OCI-LY7 (cell line): ENCODE measurements at regions not wholly inside any gene's neighbourhood (a gene's known extent, or its start where the extent isn't known, plus 50 kb on each side); places are given as distances from the start of the nearest gene placed in this dataset.

Experiments
- BruUV-seq: library from RNA; stranded (reverse); fragments of 400-500 nt; replicated peaks from 2 replicates; lab custom pipeline; 2021; lab: Mats Ljungman, UMichigan
- CTCF ChIA-PET: fragments of 300-600 bp; sonication (Branson Sonifier 250); formaldehyde crosslinking; loops from one replicate; lab custom pipeline; 2022; ENCODE audit warnings: antibody characterized with exemption; ENCODE audit not compliant: unreplicated experiment; lab: Charles Lee
- POLR2A ChIA-PET: fragments of 300-600 bp; sonication (Branson Sonifier 250); formaldehyde crosslinking; loops from one replicate; lab custom pipeline; 2022; ENCODE audit warnings: antibody characterized with exemption; lab: Charles Lee
- DNase-seq: peaks from one replicate; pipeline ENCODE4 v3.0.0-alpha.2; 2015; ENCODE audit warnings: low spot score
- H2AFZ ChIP-seq: fragments of 200-600 bp; sonication (generic), shearing (Covaris generic); 2 replicates; pipeline ENCODE4 v1.6.1; 2014; ENCODE audit warnings: mild to moderate bottlenecking, antibody characterized with exemption, low read length, moderate library complexity
- H3K27ac ChIP-seq: fragments of 200-600 bp; sonication (generic); 2 replicates; pipeline ENCODE4 v1.5.1; 2014; ENCODE audit warnings: mixed run types, low read depth, mild to moderate bottlenecking, moderate library complexity, low read length, inconsistent platforms; ENCODE audit not compliant: poor library complexity, severe bottlenecking
- H3K36me3 ChIP-seq: fragments of 200-600 bp; sonication (generic); 2 replicates; pipeline ENCODE4 v1.6.1; 2014; ENCODE audit warnings: mild to moderate bottlenecking, antibody characterized with exemption, low read length, moderate library complexity, mixed read lengths; ENCODE audit not compliant: insufficient read depth
- H3K4me1 ChIP-seq: fragments of 200-600 bp; sonication (generic); 2 replicates; pipeline ENCODE4 v1.5.1; 2014; ENCODE audit warnings: mild to moderate bottlenecking, low read length; ENCODE audit not compliant: insufficient read depth, poor library complexity, severe bottlenecking
- H3K4me2 ChIP-seq: fragments of 200-600 bp; sonication (generic); 2 replicates; pipeline ENCODE4 v1.6.1; 2014; ENCODE audit warnings: mild to moderate bottlenecking, low read length
- H3K4me3 ChIP-seq: fragments of 200-600 bp; sonication (generic); 2 replicates; pipeline ENCODE4 v1.5.1; 2014; ENCODE audit warnings: mild to moderate bottlenecking, low read depth, low read length; ENCODE audit not compliant: poor library complexity, severe bottlenecking
- H3K79me2 ChIP-seq: fragments of 200-600 bp; sonication (generic); 2 replicates; pipeline ENCODE4 v1.6.1; 2016; ENCODE audit warnings: low read depth, mild to moderate bottlenecking, low read length, moderate library complexity, mixed read lengths; ENCODE audit not compliant: insufficient read depth
- H3K9me2 ChIP-seq: fragments of 200-600 bp; sonication (generic); 2 replicates; pipeline ENCODE4 v1.6.1; 2016; ENCODE audit warnings: mild to moderate bottlenecking, low read length, mixed read lengths; ENCODE audit not compliant: insufficient read depth
- H3K9me3 ChIP-seq: fragments of 200-600 bp; sonication (generic); 2 replicates; pipeline ENCODE4 v1.6.1; 2014; ENCODE audit warnings: mild to moderate bottlenecking, mixed run types, low read length, mixed read lengths
- H4K20me1 ChIP-seq: fragments of 200-600 bp; sonication (generic); 2 replicates; pipeline ENCODE4 v1.6.1; 2014; ENCODE audit warnings: mild to moderate bottlenecking, antibody characterized with exemption, low read length, moderate library complexity, mixed read lengths; ENCODE audit not compliant: insufficient read depth
- EZH2phosphoT487 ChIP-seq: fragments of 200-600 bp; sonication (generic); IDR thresholded peaks from 2 replicates; pipeline ENCODE4 v1.6.1; 2018; ENCODE audit warnings: low read depth, borderline replicate concordance, mild to moderate bottlenecking, mixed run types, antibody characterized with exemption, low read length, moderate library complexity, mixed read lengths
- intact Hi-C: fragments of 100-400 bp; cut with micrococcal nuclease; formaldehyde crosslinking; loops from one replicate; pipeline ENCODE4 v1.10.0; 2022; ENCODE audit not compliant: unreplicated experiment
- TF ChIP-seq, protein P1 (sequence below): fragments of 200-600 bp; sonication (generic); conservative IDR thresholded peaks from 2 replicates; pipeline ENCODE4 v1.5.1; 2014; ENCODE audit warnings: mild to moderate bottlenecking, antibody characterized with exemption, low read length, moderate library complexity, mixed read lengths

DNA sequence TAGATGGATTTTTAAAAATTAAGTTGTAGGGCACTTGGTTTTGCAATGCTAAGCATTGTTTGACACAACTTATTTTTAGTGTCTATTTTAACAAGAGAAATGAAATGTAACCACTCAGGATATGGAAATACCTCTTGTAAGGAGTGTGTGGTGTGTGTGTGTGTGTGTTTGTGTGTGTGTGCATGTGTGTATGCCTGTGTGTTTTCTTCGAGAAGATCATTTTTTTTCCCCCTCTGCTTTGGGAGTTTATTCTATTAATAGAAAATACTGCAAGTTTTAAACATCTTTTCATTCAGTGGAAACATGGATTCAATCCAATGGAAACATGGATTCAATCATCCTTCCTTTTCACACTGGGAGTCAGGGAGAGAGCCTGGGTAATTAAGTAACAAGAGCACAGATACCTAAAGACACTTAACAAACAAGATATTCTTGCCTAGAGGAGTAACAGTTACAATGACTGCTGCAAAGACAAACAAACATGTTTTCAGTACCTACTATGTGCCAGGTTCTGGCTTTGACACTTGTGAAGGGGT is 567.2 kb upstream of the TBL1XR1 start:
- DNase-seq: no peak
- ChIA-PET POLR2A (interaction anchor here (1.1 to 2.4 kb wide), 2 partner anchors 13 to 14 kb away, joined by 4 to 7 read pairs; no protein-coding TSS in a partner anchor), CTCF (no interaction called here)
- no peaks in the 10 kb centered on the region for H4K20me1 ChIP-seq
- no peaks in the 10 kb centered on the region for H3K36me3 ChIP-seq
- H3K4me1 ChIP-seq: no peaks in the 10 kb centered on the region
- no peak for TF ChIP-seq EZH2phosphoT487
- TF ChIP-seq, protein P1, sequence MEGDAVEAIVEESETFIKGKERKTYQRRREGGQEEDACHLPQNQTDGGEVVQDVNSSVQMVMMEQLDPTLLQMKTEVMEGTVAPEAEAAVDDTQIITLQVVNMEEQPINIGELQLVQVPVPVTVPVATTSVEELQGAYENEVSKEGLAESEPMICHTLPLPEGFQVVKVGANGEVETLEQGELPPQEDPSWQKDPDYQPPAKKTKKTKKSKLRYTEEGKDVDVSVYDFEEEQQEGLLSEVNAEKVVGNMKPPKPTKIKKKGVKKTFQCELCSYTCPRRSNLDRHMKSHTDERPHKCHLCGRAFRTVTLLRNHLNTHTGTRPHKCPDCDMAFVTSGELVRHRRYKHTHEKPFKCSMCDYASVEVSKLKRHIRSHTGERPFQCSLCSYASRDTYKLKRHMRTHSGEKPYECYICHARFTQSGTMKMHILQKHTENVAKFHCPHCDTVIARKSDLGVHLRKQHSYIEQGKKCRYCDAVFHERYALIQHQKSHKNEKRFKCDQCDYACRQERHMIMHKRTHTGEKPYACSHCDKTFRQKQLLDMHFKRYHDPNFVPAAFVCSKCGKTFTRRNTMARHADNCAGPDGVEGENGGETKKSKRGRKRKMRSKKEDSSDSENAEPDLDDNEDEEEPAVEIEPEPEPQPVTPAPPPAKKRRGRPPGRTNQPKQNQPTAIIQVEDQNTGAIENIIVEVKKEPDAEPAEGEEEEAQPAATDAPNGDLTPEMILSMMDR: no peak
- H3K9me2 ChIP-seq: no peaks in the 10 kb centered on the region
- no peak overlapping the region for H2AFZ ChIP-seq
- intact Hi-C loops: no loop called here
- H3K4me2 ChIP-seq: no peak overlapping the region
- H3K27ac ChIP-seq: no peak overlapping the region
- no peaks in the 10 kb centered on the region for H3K9me3 ChIP-seq
- no peak overlapping the region for H3K4me3 ChIP-seq
- no peaks in the 10 kb centered on the region for H3K79me2 ChIP-seq
- BruUV-seq: no TSS peak

DNA sequence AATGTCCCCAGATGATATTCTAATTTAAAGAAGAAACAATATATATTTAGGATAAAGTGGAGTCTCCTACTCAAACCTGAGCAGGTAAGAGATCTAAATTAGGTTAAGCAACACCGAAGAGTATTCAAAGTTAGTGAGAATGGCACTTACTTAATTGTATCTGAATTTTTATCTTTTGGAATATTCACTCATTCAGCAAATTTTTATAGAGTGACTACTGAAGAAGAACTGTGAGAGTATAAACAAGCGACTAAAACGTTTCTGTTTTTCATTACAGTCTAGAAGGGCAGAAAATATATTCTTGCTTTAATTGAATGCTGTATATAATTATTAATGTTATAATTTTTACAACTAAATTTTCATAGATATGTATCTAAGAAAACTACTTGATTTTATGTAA is 567.7 kb upstream of the TBL1XR1 start:
- no peak for DNase-seq
- H3K9me3 ChIP-seq: no peaks in the 10 kb centered on the region
- no peaks in the 10 kb centered on the region for H3K36me3 ChIP-seq
- intact Hi-C loops: no loop called here
- H4K20me1 ChIP-seq: no peaks in the 10 kb centered on the region
- POLR2A ChIA-PET: no interaction called here
- H3K27ac ChIP-seq: no peak overlapping the region
- H3K4me2 ChIP-seq: no peak overlapping the region
- H3K4me3 ChIP-seq: no peak overlapping the region
- TF ChIP-seq, protein P1: no peak
- TF ChIP-seq EZH2phosphoT487: no peak
- BruUV-seq: no TSS peak
- CTCF ChIA-PET: no interaction called here
- H3K4me1 ChIP-seq: no peaks in the 10 kb centered on the region
- no peak overlapping the region for H2AFZ ChIP-seq
- no peaks in the 10 kb centered on the region for H3K9me2 ChIP-seq
- no peaks in the 10 kb centered on the region for H3K79me2 ChIP-seq

DNA sequence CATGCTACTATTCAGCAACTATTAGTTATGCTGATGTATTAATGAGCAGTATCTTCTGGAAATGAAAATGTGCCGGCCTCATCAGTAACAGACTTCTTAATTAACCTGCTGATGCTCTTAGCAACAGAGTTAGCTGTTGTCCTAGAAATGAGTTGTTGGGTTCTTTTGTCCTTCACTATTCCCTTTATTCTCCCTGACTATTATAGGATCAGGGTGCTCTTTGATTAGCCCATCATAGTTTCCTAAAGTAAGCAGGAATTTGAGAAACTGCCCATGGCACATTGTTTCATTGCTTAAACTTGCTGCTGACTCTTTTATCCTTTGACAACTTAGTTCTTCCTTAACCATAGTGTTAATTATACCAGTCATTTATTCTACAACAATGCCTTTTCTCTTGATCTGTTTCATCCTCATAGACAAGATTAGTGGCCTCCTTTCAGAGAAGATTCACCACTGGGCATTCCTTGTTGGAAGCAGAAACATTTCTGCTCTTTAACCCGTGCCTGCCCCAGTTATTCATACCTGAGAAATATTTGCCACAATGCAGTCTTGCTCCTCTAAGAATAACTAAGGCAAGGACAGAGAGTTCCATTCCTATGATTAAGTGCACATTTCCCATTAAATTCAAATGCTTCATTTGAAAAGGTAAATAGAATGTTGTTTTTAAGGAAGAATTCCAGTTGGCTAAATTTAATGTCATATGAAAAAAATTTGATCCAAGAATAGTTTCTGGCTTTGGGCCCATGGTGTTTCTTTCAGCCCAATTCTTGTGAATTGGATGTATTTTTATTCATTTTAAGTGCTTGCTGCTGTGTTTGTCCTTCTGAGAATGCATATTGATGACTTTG is 573.3 kb upstream of the TBL1XR1 start:
- no peak overlapping the region for H3K4me3 ChIP-seq
- intact Hi-C loops: loop anchor here (10.0 kb wide), 2 partner anchors 396 to 726 kb away; no protein-coding TSS in a partner anchor
- POLR2A ChIA-PET: interaction anchor here (0.7 to 1.5 kb wide), 6 partner anchors 12 to 36 kb away, joined by 3 to 5 read pairs (median 3); no protein-coding TSS in a partner anchor
- H3K36me3 ChIP-seq: no peaks in the 10 kb centered on the region
- TF ChIP-seq EZH2phosphoT487: no peak
- TF ChIP-seq, protein P1: no peak
- no TSS peak for BruUV-seq
- DNase-seq: no peak
- H4K20me1 ChIP-seq: no peaks in the 10 kb centered on the region
- H3K9me2 ChIP-seq: no peaks in the 10 kb centered on the region
- H3K9me3 ChIP-seq: no peaks in the 10 kb centered on the region
- CTCF ChIA-PET: no interaction called here
- no peak overlapping the region for H3K27ac ChIP-seq
- no peak overlapping the region for H2AFZ ChIP-seq
- H3K79me2 ChIP-seq: no peaks in the 10 kb centered on the region
- H3K4me2 ChIP-seq: no peak overlapping the region
- H3K4me1 ChIP-seq: peaks cover 6% of the 10 kb centered on the region
